ENCODE measurements at regions not wholly inside any gene's neighbourhood (a gene's known extent, or its start where the extent isn't known, plus 50 kb on each side); places are given as distances from the start of the nearest gene placed in this dataset.

GRCh38 chr5:162916368-162916767, 521.0 kb upstream of the CCNG1 start:
- no peak overlapping the region for H3K4me2 ChIP-seq (ENCODE audit: low read depth, low read length)
- no peak overlapping the region for H3K27ac ChIP-seq (ENCODE audit: insufficient read depth, low read length)
- H3K79me1 ChIP-seq (ENCODE audit: low read depth in 1 of 2, low read length in 2 of 2) = no peaks in the 10 kb centered on the region
- dilution Hi-C loops (cut with HindIII; ENCODE audit: low sequenced_read_pairs, unreplicated experiment) = no loop called here
- no peaks in the 10 kb centered on the region for H4K20me1 ChIP-seq (ENCODE audit: insufficient read depth, low read length)
- H2BK20ac ChIP-seq (ENCODE audit: low read depth, low read length) = no peak overlapping the region
- DNase-seq (no peak), ATAC-seq (ENCODE audit: low read depth) (no peak)
- no peak overlapping the region for H3K23ac ChIP-seq (ENCODE audit: low read depth, low read length)
- H3K4me3 ChIP-seq (ENCODE audit: insufficient read depth, low read depth, low read length) = no peak overlapping the region
- no peak overlapping the region for H2BK15ac ChIP-seq (ENCODE audit: low read depth, low read length)
- H2BK5ac ChIP-seq (ENCODE audit: low read depth, low read length, poor library complexity, severe bottlenecking) = no peak overlapping the region
- H3K18ac ChIP-seq (ENCODE audit: low read depth, low read length) = no peak overlapping the region
- CTCF ChIA-PET = no interaction called here
- no peak overlapping the region for H2AFZ ChIP-seq (replicated peaks; ENCODE audit: low read length, poor library complexity)
- H2AK9ac ChIP-seq (replicated peaks; ENCODE audit: low read depth, low read length, poor library complexity) = no peak overlapping the region
- H4K91ac ChIP-seq (ENCODE audit: insufficient read depth, low read depth, low read length) = no peak overlapping the region
- no TSS peak for BruUV-seq (replicated peaks)
- H3K14ac ChIP-seq (replicated peaks; ENCODE audit: low read depth, low read length) = no peak overlapping the region
- H3K9me3 ChIP-seq (ENCODE audit: control insufficient read depth, insufficient read depth, low read length) = peaks cover 6% of the 10 kb centered on the region
- in situ Hi-C loops (cut with MboI; ENCODE audit: low sequenced_read_pairs) = no loop called here
- no peaks in the 10 kb centered on the region for H3K27me3 ChIP-seq (ENCODE audit: control insufficient read depth, insufficient read depth, low read length)
- no peaks in the 10 kb centered on the region for H3K36me3 ChIP-seq (ENCODE audit: control insufficient read depth, insufficient read depth, low read length)
- H3K4me1 ChIP-seq (ENCODE audit: control insufficient read depth, insufficient read depth, low read length) = no peaks in the 10 kb centered on the region
- no peak overlapping the region for H2BK120ac ChIP-seq (ENCODE audit: low read depth, low read length)
- no peak overlapping the region for H2AK5ac ChIP-seq (ENCODE audit: low read depth, low read length)
- POLR2A ChIA-PET (ENCODE audit: unreplicated experiment) = no interaction called here
- WGBS, 2 experiments (ENCODE audit: extremely low coverage in 2 of 2, insufficient read length in 1 of 2) = no CpG with 5 or more reads among the region's 2 CpGs
- H4K5ac ChIP-seq (ENCODE audit: low read depth, low read length) = no peak overlapping the region
- no peak overlapping the region for H3K56ac ChIP-seq (ENCODE audit: extremely low read depth, insufficient read depth, low read length)
- TF ChIP-seq NFE2L2 (IDR thresholded peaks at IDR 0.05; ENCODE audit: low read depth, low read length) (no peak), USF2 (IDR thresholded peaks at IDR 0.05; ENCODE audit: low read depth, low read length) (no peak), BHLHE40 (IDR thresholded peaks at IDR 0.05; ENCODE audit: low read depth, low read length) (no peak), CEBPB (IDR thresholded peaks at IDR 0.05; ENCODE audit: low read depth, low read length) (no peak), MAZ (IDR thresholded peaks at IDR 0.05; ENCODE audit: borderline replicate concordance, low read depth, low read length) (no peak)
- H3K9me1 ChIP-seq (ENCODE audit: insufficient read depth, low read length) = no peaks in the 10 kb centered on the region
- H3K4ac ChIP-seq (ENCODE audit: low read depth, low read length) = no peak overlapping the region
- intact Hi-C loops (cut with micrococcal nuclease) = no loop called here
- H4K8ac ChIP-seq (ENCODE audit: low read depth in 2 of 2, low read length in 2 of 2) = no peak overlapping the region
- no peak overlapping the region for H3K9ac ChIP-seq (ENCODE audit: low read depth, low read length)

All from IMR-90 (cell line).